ENCODE measurements at regions not wholly inside any gene's neighbourhood (a gene's known extent, or its start where the extent isn't known, plus 50 kb on each side); places are given as distances from the start of the nearest gene placed in this dataset.

GRCh38 chr1:165040641-165041040 lies 315.9 kb downstream of the LMX1A start:
- H3K36me3 Mint-ChIP-seq (ENCODE audit: low read depth, unreplicated experiment) = no peaks in the 10 kb centered on the region
- DNase-seq (ENCODE audit: low read depth) (no peak), FAIRE-seq (no peak)
- H3K9me3 ChIP-seq (ENCODE audit: insufficient read depth, low read depth, low read length) = no peaks in the 10 kb centered on the region
- H3K4me1 ChIP-seq (ENCODE audit: insufficient read depth, low read length) = no peaks in the 10 kb centered on the region
- no peak overlapping the region for H3K27ac Mint-ChIP-seq (ENCODE audit: unreplicated experiment)
- H3K27ac ChIP-seq (ENCODE audit: low read depth, low read length) = no peak overlapping the region
- no peaks in the 10 kb centered on the region for H4K20me1 ChIP-seq (ENCODE audit: insufficient read depth, low read length)
- H3K4me2 ChIP-seq (ENCODE audit: low read length) = no peak overlapping the region
- H3K27me3 ChIP-seq (ENCODE audit: insufficient read depth, low read length) = no peaks in the 10 kb centered on the region
- H3K9ac ChIP-seq (ENCODE audit: low read length) = no peak overlapping the region
- no peaks in the 10 kb centered on the region for H3K27me3 Mint-ChIP-seq (ENCODE audit: low read depth, unreplicated experiment)
- no peaks in the 10 kb centered on the region for H3K9me3 Mint-ChIP-seq (ENCODE audit: unreplicated experiment)
- no peaks in the 10 kb centered on the region for H3K4me1 Mint-ChIP-seq (ENCODE audit: low read depth, unreplicated experiment)
- no peaks in the 10 kb centered on the region for H3K79me2 ChIP-seq (ENCODE audit: insufficient read depth, low read length)
- H2AFZ ChIP-seq (ENCODE audit: low read depth, low read length) = no peak overlapping the region
- no peak overlapping the region for H3K4me3 Mint-ChIP-seq (ENCODE audit: unreplicated experiment)
- no peaks in the 10 kb centered on the region for H3K36me3 ChIP-seq (ENCODE audit: insufficient read depth, low read length)
- no peak overlapping the region for H3K4me3 ChIP-seq (ENCODE audit: insufficient read depth, low read depth, low read length)
- TF ChIP-seq EZH2 (IDR thresholded peaks at IDR 0.05; ENCODE audit: insufficient read depth, low read length) (no peak), CTCF (IDR thresholded peaks at IDR 0.05; ENCODE audit: insufficient read depth, low read depth, low read length) (no peak)

GRCh38 chr1:165039996-165040395 lies 316.5 kb downstream of the LMX1A start:
- no peaks in the 10 kb centered on the region for H3K27me3 Mint-ChIP-seq (ENCODE audit: low read depth, unreplicated experiment)
- H3K4me2 ChIP-seq (ENCODE audit: low read length) = no peak overlapping the region
- no peak overlapping the region for H3K4me3 ChIP-seq (ENCODE audit: insufficient read depth, low read depth, low read length)
- H3K4me1 ChIP-seq (ENCODE audit: insufficient read depth, low read length) = no peaks in the 10 kb centered on the region
- H2AFZ ChIP-seq (ENCODE audit: low read depth, low read length) = no peak overlapping the region
- TF ChIP-seq CTCF (IDR thresholded peaks at IDR 0.05; ENCODE audit: insufficient read depth, low read depth, low read length) = no peak
- no peak for TF ChIP-seq EZH2 (IDR thresholded peaks at IDR 0.05; ENCODE audit: insufficient read depth, low read length)
- no peaks in the 10 kb centered on the region for H4K20me1 ChIP-seq (ENCODE audit: insufficient read depth, low read length)
- no peak overlapping the region for H3K9ac ChIP-seq (ENCODE audit: low read length)
- H3K36me3 ChIP-seq (ENCODE audit: insufficient read depth, low read length) = no peaks in the 10 kb centered on the region
- FAIRE-seq (no peak), DNase-seq (ENCODE audit: low read depth) (no peak)
- H3K9me3 ChIP-seq (ENCODE audit: insufficient read depth, low read depth, low read length) = no peaks in the 10 kb centered on the region
- H3K27ac ChIP-seq (ENCODE audit: low read depth, low read length) = no peak overlapping the region
- H3K4me3 Mint-ChIP-seq (ENCODE audit: unreplicated experiment) = no peak overlapping the region
- no peaks in the 10 kb centered on the region for H3K4me1 Mint-ChIP-seq (ENCODE audit: low read depth, unreplicated experiment)
- H3K27me3 ChIP-seq (ENCODE audit: insufficient read depth, low read length) = no peaks in the 10 kb centered on the region
- H3K79me2 ChIP-seq (ENCODE audit: insufficient read depth, low read length) = no peaks in the 10 kb centered on the region
- no peaks in the 10 kb centered on the region for H3K9me3 Mint-ChIP-seq (ENCODE audit: unreplicated experiment)
- H3K36me3 Mint-ChIP-seq (ENCODE audit: low read depth, unreplicated experiment) = no peaks in the 10 kb centered on the region
- H3K27ac Mint-ChIP-seq (ENCODE audit: unreplicated experiment) = no peak overlapping the region

- Mint-ChIP-seq H3K27ac (ENCODE audit: unreplicated experiment) (no peak overlapping the region), H3K9me3 (ENCODE audit: unreplicated experiment) (no peaks in the 10 kb centered on the region), H3K4me3 (ENCODE audit: unreplicated experiment) (no peak overlapping the region), H3K4me1 (ENCODE audit: low read depth, unreplicated experiment) (no peaks in the 10 kb centered on the region), H3K27me3 (ENCODE audit: low read depth, unreplicated experiment) (no peaks in the 10 kb centered on the region), H3K36me3 (ENCODE audit: low read depth, unreplicated experiment) (no peaks in the 10 kb centered on the region)
- FAIRE-seq = no peak
- no peaks in the 10 kb centered on the region for H3K36me3 ChIP-seq (ENCODE audit: insufficient read depth, low read length)
- H4K20me1 ChIP-seq (ENCODE audit: insufficient read depth, low read length) = no peaks in the 10 kb centered on the region
- H3K4me1 ChIP-seq (ENCODE audit: insufficient read depth, low read length) = no peaks in the 10 kb centered on the region
- DNase-seq (ENCODE audit: low read depth) = no peak
- no peak overlapping the region for H3K27ac ChIP-seq (ENCODE audit: low read depth, low read length)
- H3K9ac ChIP-seq (ENCODE audit: low read length) = no peak overlapping the region
- H3K4me2 ChIP-seq (ENCODE audit: low read length) = no peak overlapping the region
- H3K4me3 ChIP-seq (ENCODE audit: insufficient read depth, low read depth, low read length) = no peak overlapping the region
- no peaks in the 10 kb centered on the region for H3K79me2 ChIP-seq (ENCODE audit: insufficient read depth, low read length)
- H3K9me3 ChIP-seq (ENCODE audit: insufficient read depth, low read depth, low read length) = no peaks in the 10 kb centered on the region
- no peak overlapping the region for H2AFZ ChIP-seq (ENCODE audit: low read depth, low read length)
- TF ChIP-seq EZH2 (IDR thresholded peaks at IDR 0.05; ENCODE audit: insufficient read depth, low read length) (no peak), CTCF (IDR thresholded peaks at IDR 0.05; ENCODE audit: insufficient read depth, low read depth, low read length) (no peak)
- H3K27me3 ChIP-seq (ENCODE audit: insufficient read depth, low read length) = no peaks in the 10 kb centered on the region
Measured at GRCh38 chr1:165036403-165036802, 320.1 kb downstream of the LMX1A start.
